Kidney capillary endothelial cell (primary cell): ENCODE measurements at regions not wholly inside any gene's neighbourhood (a gene's known extent, or its start where the extent isn't known, plus 50 kb on each side); places are given as distances from the start of the nearest gene placed in this dataset.
A peak's percentile ranks its signal among the peaks of the same experiment; 100 is the strongest.

Experiments used
- DNase-seq: peaks from one replicate; pipeline ENCODE4 v3.0.0-alpha.2; 2018; ENCODE audit warnings: low spot score

DNA sequence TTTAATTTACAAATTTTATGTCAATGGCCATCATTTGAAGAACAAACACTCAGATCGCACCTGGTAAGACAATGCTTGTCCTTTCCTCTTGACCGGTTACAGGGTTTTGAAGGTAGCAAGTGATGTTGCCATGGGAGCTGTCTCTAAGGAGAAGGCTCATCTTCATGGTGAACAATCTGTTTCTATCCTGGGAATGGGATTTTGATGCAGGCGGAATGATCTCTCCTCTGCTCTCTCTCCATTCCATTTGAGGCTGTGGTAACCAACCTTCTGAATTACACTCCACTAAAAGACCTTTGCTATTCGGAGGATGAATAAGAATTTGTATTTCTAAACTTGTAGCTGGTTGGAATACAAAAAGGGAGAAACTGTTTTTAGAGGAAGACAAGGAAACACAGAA, 57.9 kb upstream of the SLC5A9 start:
- no peak for DNase-seq

- DNase-seq = no peak
Measured at GRCh38 chr1:48160486-48161132, 61.9 kb upstream of the SLC5A9 start.

- DNase-seq = no peak
Measured at GRCh38 chr1:48139275-48139674, 83.2 kb upstream of the SLC5A9 start.

DNA sequence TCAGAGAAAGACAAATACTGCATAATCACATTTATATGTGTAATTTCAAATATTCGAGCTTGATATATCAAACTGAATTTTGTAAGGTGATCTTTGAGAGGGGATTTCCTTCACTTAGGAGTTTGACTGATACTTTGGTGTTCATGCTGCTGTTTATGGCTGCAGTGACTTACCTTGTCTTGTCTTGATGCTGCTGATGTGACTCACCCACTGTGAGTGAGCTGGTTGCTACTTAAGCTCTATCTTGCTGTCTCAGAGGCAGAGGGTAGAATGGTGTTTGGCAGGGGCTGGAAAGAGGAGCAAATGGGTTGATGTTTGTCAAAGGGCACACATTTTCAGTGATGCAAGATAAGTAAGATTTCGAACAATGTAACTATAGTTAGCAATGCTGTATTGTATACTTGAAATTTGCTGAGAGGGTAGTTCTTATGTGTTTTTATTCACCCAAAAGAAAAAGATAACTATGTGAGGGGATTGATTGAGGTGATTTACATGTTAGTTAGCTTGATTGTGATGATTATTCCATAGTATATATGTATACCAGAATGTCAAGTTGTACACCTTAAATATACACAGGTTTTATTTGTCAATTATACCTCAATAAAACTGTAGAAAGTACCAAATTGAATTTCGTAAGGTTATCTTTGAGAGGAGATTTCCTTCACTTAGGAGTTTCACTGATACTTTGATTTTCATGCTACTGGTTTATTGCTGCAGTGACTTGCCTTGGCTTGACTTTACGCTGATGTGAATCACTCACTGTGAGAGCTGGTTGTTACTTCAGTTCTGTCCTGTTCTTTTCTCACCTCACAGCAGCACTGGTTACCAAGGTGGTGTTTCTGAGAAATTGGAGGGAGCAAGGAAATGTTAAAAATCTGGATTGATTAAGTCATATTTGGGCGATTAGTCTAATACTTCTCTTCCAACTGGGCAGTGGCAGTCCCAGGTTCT, 94.5 kb upstream of the SLC5A9 start:
- no peak for DNase-seq

DNA sequence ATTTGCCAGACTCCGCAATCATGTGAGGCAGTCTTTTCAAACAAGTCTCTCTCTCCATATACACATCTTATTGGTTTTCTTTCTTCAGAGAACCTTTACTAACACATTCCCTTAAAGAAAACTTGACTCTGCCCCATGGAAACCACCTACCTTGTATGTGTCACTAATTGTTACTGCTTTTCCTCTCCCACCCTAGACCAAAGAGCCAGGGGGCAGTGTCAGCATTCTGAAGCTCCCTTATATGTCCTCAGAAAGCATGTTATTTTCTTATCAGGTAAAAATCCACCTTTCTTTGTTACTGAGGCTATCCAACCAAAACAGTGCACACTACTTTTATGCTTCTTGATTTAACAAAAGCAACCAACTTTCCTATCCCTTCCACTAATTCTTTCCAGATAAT, 98.9 kb upstream of the SLC5A9 start:
- no peak for DNase-seq

DNA sequence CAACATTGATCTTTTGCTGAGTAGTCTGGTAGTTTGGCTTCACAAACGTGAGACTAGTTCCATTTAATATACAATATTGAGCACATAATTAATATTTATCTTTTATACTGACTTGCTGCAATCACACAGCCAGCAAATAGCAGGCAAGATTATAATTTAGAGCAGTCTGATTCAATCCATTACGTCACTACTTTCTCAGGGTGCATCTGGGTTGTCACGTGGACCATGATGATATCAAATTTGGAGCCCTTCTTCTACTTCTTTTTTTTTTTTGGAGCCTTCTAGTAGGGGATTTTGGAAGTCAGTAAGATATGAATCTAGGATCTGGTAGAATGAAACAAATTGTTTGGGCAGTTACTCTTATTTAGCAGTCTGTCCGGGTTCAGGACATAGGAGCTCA, 100.6 kb upstream of the SLC5A9 start:
- no peak for DNase-seq

- no peak for DNase-seq
Measured at GRCh38 chr1:48120621-48121020, 101.9 kb upstream of the SLC5A9 start.

DNA sequence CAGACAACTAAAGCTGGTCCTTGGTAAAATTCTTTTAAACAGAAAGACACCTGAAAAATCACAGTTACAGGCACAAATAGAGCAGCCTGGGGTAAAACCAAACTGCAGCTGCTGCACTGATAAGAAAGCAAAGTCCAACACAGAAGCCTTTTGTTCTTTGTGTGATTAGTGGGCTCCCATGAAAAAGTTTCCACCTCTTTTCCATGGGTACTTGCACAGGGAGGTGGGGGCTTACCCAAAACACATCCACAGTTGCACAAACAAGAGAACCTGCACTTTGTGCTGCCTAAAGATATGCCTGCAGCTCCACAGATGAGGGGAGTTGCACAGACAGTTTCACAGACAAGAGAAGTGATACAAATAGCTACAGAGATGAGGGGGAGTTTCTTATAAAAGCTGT, 106.7 kb upstream of the SLC5A9 start:
- no peak for DNase-seq

GRCh38 chr1:48114596-48115382, 107.7 kb upstream of the SLC5A9 start:
- no peak for DNase-seq

DNA sequence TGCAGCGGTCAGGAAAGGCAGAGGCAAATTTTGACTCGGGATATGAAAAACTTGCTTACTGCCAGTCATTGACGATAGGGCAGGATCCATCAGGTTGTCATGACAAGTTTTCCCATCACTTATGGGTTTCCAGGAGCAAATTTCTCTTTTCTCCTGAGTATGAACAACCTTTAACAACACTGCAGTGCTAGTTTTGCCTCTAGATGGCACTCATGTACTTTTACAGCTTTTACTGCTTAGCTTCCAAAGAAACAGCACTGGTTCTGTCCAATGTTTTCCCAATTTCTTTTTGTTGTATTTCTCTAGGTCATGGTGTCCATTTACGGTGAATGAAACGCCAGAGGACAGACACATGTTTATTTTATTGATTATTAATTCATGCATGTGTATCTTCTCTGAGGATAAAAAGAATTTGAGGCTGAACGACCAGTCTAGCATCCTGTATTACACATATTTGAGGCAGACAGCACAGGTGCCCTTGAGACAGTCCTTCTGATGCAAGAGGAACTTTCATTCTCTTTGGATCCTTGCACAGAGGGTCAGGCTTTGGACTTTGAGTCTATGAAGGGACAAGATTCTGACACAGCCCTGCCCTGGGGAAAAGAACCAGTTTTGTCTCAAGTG, 112.3 kb upstream of the TRABD2B start:
- peak; percentile 46 for DNase-seq

GRCh38 chr1:48107516-48107915, 110.3 kb upstream of the TRABD2B start:
- DNase-seq = no peak

DNA sequence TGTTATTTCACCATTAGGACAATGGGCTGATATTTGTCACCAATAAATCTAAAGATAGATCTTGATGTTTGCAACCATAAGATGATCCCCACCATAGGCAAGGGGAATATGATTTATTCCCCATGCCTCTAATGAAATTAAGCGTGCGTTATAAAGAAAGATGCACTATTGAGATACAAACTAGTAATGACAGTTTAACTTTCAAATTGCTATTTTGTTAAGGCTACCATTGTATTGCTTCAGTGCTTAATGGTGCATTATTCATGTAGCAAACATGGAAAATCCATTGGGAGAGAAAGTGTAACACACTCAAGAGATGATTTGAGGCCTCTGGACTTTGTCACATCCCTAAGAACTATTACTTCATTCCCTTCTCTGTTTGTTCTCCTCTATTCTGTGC, 108.9 kb upstream of the TRABD2B start:
- DNase-seq = no peak

- DNase-seq = no peak
Measured at GRCh38 chr1:48105165-48105564, 108.0 kb upstream of the TRABD2B start.

GRCh38 chr1:48103495-48103894, 106.3 kb upstream of the TRABD2B start:
- DNase-seq = no peak

DNA sequence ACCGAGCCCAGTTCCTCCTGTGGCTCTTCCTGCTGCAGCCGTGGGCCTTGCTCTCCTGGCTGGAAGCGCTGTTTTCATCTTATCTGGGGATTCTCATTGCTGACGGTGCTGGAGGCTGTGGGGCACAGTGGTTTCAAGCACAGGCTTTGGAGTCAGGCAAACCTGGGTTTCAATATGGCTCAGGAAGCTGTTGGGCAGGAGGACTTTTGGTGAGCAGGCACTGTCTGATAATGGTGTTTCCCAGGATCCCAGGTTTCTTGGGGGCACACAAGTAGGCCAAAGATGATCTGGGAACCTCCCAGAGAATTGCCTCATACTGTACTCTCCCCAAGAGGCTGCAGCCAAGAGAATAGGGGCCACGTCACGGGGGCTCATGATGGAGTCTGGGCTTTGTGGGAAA, 105.6 kb upstream of the TRABD2B start:
- no peak for DNase-seq

DNA sequence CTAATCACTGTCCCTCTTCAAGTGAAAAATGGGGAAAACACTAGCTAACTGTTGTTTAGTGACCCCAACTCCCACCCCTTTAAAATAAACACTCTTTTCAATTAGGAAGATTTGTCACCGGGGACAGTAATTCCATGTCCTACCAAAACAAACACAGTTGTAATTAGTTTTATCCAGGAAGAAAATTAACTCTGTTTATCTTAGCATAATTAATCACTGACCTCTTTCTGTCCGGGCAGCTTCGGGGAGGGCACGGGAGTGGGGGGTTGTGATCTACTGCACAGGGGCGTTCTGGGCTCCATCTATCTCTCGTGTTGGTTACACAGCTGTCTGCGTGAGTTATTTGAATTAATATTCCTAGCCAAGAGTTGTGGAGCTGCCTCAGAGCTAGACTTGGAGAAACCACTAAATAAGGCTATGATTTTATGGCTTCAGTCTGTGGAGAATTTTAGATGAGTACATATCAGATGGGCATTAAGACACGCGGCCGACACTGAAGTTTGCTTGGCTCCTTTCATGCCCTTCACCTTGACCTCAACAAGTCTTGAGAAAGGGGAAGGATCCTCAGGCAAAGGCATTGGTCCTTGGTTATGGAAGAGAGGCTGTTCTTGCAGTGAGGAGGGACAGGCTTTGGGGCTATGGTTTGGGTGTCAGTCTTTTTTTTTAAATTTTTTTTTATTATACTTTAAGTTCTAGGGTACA, 102.0 kb upstream of the TRABD2B start:
- DNase-seq = no peak

GRCh38 chr1:48093696-48094528, 96.7 kb upstream of the TRABD2B start:
- DNase-seq = peak; percentile 22

GRCh38 chr1:48093147-48093546, 96.0 kb upstream of the TRABD2B start:
- DNase-seq = no peak

DNA sequence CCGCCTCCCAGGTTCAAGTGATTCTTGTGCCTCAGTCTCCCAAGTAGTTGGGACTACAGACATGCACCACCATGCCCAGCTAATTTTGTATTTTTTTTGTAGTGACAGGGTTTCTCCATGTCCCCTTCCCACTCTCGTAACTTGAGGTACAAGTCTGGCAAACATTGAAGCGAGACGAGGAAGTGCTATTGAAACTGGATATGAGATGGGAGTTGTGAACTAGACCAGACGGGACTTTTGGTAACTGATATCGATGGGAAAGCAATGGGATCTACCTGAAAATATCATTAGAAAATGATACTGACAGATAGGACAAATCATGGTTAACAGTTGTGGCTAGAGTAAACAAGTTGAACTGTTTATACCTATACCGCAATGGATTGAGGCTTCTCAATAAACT, 95.2 kb upstream of the TRABD2B start:
- no peak for DNase-seq

- DNase-seq = no peak
Measured at GRCh38 chr1:48089356-48089891, 92.2 kb upstream of the TRABD2B start.
